ENCODE measurements at regions not wholly inside any gene's neighbourhood (a gene's known extent, or its start where the extent isn't known, plus 50 kb on each side); places are given as distances from the start of the nearest gene placed in this dataset.
"Not testable (repeated sequence)": the region's sequence is repeated elsewhere in the genome, so short reads cannot be mapped to it uniquely, and the experiment has no call there.

- DNase-seq: peak in 1 of 2 experiments; percentile 29
Observed at GRCh38 chr5:117357886-117358285, 783.3 kb upstream of the SEMA6A start.

GRCh38 chr5:117347280-117347679 is 772.7 kb upstream of the SEMA6A start:
- no peak for DNase-seq

GRCh38 chr5:117343726-117344125 is 769.1 kb upstream of the SEMA6A start:
- not testable (repeated sequence) for DNase-seq

GRCh38 chr5:117337064-117337749 is 762.6 kb upstream of the SEMA6A start:
- DNase-seq: no peak

- DNase-seq: no peak
Observed at GRCh38 chr5:117336208-117336607, 761.6 kb upstream of the SEMA6A start.

GRCh38 chr5:117333011-117333410 is 758.4 kb upstream of the SEMA6A start:
- DNase-seq: peak in 1 of 2 experiments; percentile 40

- peak; percentile 45 to 81 for DNase-seq
Observed at GRCh38 chr5:117332341-117332740, 757.7 kb upstream of the SEMA6A start.

- DNase-seq: no peak
Observed at GRCh38 chr5:117327511-117327910, 752.9 kb upstream of the SEMA6A start.

- DNase-seq: no peak
Observed at GRCh38 chr5:117326997-117327396, 752.4 kb upstream of the SEMA6A start.

GRCh38 chr5:117318528-117318927 is 743.9 kb upstream of the SEMA6A start:
- no peak for DNase-seq

- no peak for DNase-seq
Observed at GRCh38 chr5:117315170-117315569, 740.5 kb upstream of the SEMA6A start.

GRCh38 chr5:117304512-117305107 is 730.0 kb upstream of the SEMA6A start:
- DNase-seq: not testable (repeated sequence)

- no peak for DNase-seq
Observed at GRCh38 chr5:117302949-117303348, 728.3 kb upstream of the SEMA6A start.

GRCh38 chr5:117302473-117302872 is 727.9 kb upstream of the SEMA6A start:
- no peak for DNase-seq

- DNase-seq: no peak
Observed at GRCh38 chr5:117299936-117300328, 725.3 kb upstream of the SEMA6A start.

- no peak for DNase-seq
Observed at GRCh38 chr5:117299224-117299935, 724.8 kb upstream of the SEMA6A start.

- DNase-seq: no peak
Observed at GRCh38 chr5:117296872-117297271, 722.2 kb upstream of the SEMA6A start.

- DNase-seq: no peak
Observed at GRCh38 chr5:117295941-117296340, 721.3 kb upstream of the SEMA6A start.

GRCh38 chr5:117286813-117287212 is 712.2 kb upstream of the SEMA6A start:
- no peak for DNase-seq

- no peak for DNase-seq
Observed at GRCh38 chr5:117271656-117272055, 697.0 kb upstream of the SEMA6A start.

GRCh38 chr5:117266280-117266679 is 691.7 kb upstream of the SEMA6A start:
- DNase-seq: peak in 1 of 2 experiments; percentile 8

GRCh38 chr5:117263231-117263630 is 688.6 kb upstream of the SEMA6A start:
- peak in 1 of 2 experiments; percentile 14 for DNase-seq

GRCh38 chr5:117262572-117263131 is 688.0 kb upstream of the SEMA6A start:
- DNase-seq: peak; percentile 29 to 37

All from NCI-H446 (cell line).